GM23338 (cell line): ENCODE measurements at regions not wholly inside any gene's neighbourhood (a gene's known extent, or its start where the extent isn't known, plus 50 kb on each side); places are given as distances from the start of the nearest gene placed in this dataset.
A peak's percentile ranks its signal among the peaks of the same experiment; 100 is the strongest.

Experiments used
- ATAC-seq: fragments of 200-7000 bp; cut with Tn5 transposase; 3 replicates; pipeline ENCODE4 v1.9.1; 2020
- DNase-seq: peaks from one replicate; pipeline ENCODE4 v3.0.0-alpha.2; 2015; ENCODE audit warnings: low spot score
- H2AFZ ChIP-seq: fragments of 200-600 bp; sonication (generic); 2 replicates; pipeline ENCODE4 v1.8.0; 2016; ENCODE audit warnings: antibody characterized with exemption, mild to moderate bottlenecking, moderate library complexity
- H3F3A ChIP-seq: fragments of 200-600 bp; sonication (generic); replicated peaks from 2 replicates; pipeline ENCODE4 v1.8.0; 2017; ENCODE audit warnings: antibody characterized with exemption, mixed run types, low read depth
- H3K27ac ChIP-seq: fragments of 200-600 bp; sonication (generic); 2 replicates; pipeline ENCODE4 v1.6.1; 2016; ENCODE audit warnings: low read depth
- H3K27me3 ChIP-seq: fragments of 200-600 bp; sonication (generic); 2 replicates; pipeline ENCODE4 v1.8.0; 2016; ENCODE audit warnings: mild to moderate bottlenecking, mixed run types, moderate library complexity; ENCODE audit not compliant: insufficient read depth
- H3K36me3 ChIP-seq: fragments of 200-600 bp; sonication (generic); 2 replicates; pipeline ENCODE4 v1.8.0; 2016; ENCODE audit warnings: mild to moderate bottlenecking; ENCODE audit not compliant: insufficient read depth
- H3K4me1 ChIP-seq: fragments of 200-600 bp; sonication (generic); 2 replicates; pipeline ENCODE4 v1.8.0; 2016; ENCODE audit warnings: mild to moderate bottlenecking, moderate library complexity; ENCODE audit not compliant: insufficient read depth
- H3K4me2 ChIP-seq: fragments of 200-600 bp; sonication (generic); 2 replicates; pipeline ENCODE4 v1.7.1; 2017; ENCODE audit warnings: mixed run types
- H3K4me3 ChIP-seq: fragments of 200-600 bp; sonication (generic); 2 replicates; pipeline ENCODE4 v1.6.1; 2016; ENCODE audit warnings: mixed run types
- H3K79me2 ChIP-seq: fragments of 200-600 bp; sonication (generic); replicated peaks from 2 replicates; pipeline ENCODE4 v1.8.0; 2017; ENCODE audit warnings: mild to moderate bottlenecking; ENCODE audit not compliant: insufficient read depth
- H3K9me2 ChIP-seq: fragments of 200-600 bp; sonication (generic); 2 replicates; pipeline ENCODE4 v1.8.0; 2017; ENCODE audit not compliant: insufficient read depth
- H4K20me1 ChIP-seq: fragments of 200-600 bp; sonication (generic); replicated peaks from 2 replicates; pipeline ENCODE4 v1.8.0; 2017; ENCODE audit warnings: mild to moderate bottlenecking; ENCODE audit not compliant: insufficient read depth
- H3K27ac Mint-ChIP-seq: 2 replicates; pipeline ENCODE4 v1.8.0; 2020; ENCODE audit warnings: inconsistent platforms, mild to moderate bottlenecking, moderate library complexity, mixed read lengths
- H3K27me3 Mint-ChIP-seq: 3 replicates; pipeline ENCODE4 v1.8.0; 2022; ENCODE audit warnings: low read depth, mild to moderate bottlenecking, moderate library complexity, mixed read lengths, inconsistent platforms; ENCODE audit not compliant: insufficient read depth, poor library complexity
- H3K36me3 Mint-ChIP-seq: 3 replicates; pipeline ENCODE4 v1.8.0; 2021; ENCODE audit warnings: low read depth, mild to moderate bottlenecking, inconsistent platforms, moderate library complexity, mixed read lengths
- H3K4me1 Mint-ChIP-seq: 3 replicates; pipeline ENCODE4 v1.8.0; 2020; ENCODE audit warnings: mild to moderate bottlenecking, inconsistent platforms, mixed read lengths
- H3K4me3 Mint-ChIP-seq: 3 replicates; pipeline ENCODE4 v1.8.0; 2021; ENCODE audit warnings: moderate library complexity, mild to moderate bottlenecking, inconsistent platforms, mixed read lengths
- H3K9me3 Mint-ChIP-seq: 3 replicates; pipeline ENCODE4 v1.8.0; 2020; ENCODE audit warnings: moderate library complexity, mild to moderate bottlenecking, inconsistent platforms, mixed read lengths
- CREB1 ChIP-seq: fragments of 250-450 bp; sonication (Bioruptor Pico); IDR thresholded peaks from 2 replicates; pipeline ENCODE4 v1.5.0; 2020; ENCODE audit warnings: low read depth, mild to moderate bottlenecking, moderate library complexity
- EZH2 ChIP-seq: fragments of 200-600 bp; sonication (generic); IDR thresholded peaks from one replicate; pipeline ENCODE4 v1.8.0; 2017; ENCODE audit warnings: antibody characterized with exemption, mild to moderate bottlenecking, low read depth; ENCODE audit not compliant: unreplicated experiment
- EZH2phosphoT487 ChIP-seq: fragments of 200-600 bp; sonication (generic); IDR thresholded peaks from one replicate; pipeline ENCODE4 v1.8.1; 2018; ENCODE audit warnings: antibody characterized with exemption; ENCODE audit not compliant: unreplicated experiment
- JUNB ChIP-seq: IDR thresholded peaks from one replicate; pipeline ENCODE4 v1.6.1; 2016; ENCODE audit warnings: antibody characterized with exemption; ENCODE audit not compliant: unreplicated experiment
- NANOG ChIP-seq: IDR thresholded peaks from 2 replicates; pipeline ENCODE4 v1.6.1; 2016; ENCODE audit warnings: antibody characterized with exemption, borderline replicate concordance
- POLR2AphosphoS5 ChIP-seq: IDR thresholded peaks from 2 replicates; pipeline ENCODE4 v1.6.1; 2016; ENCODE audit warnings: antibody characterized with exemption, low read depth
- STAT1 ChIP-seq: IDR thresholded peaks from one replicate; pipeline ENCODE4 v1.6.1; 2016; ENCODE audit warnings: antibody characterized with exemption; ENCODE audit not compliant: unreplicated experiment
- ZNF114 ChIP-seq: fragments of 250-450 bp; sonication (Bioruptor Pico); IDR thresholded peaks from 2 replicates; pipeline ENCODE4 v1.5.0; 2020; ENCODE audit warnings: mild to moderate bottlenecking, moderate library complexity
- ZNF331 ChIP-seq: fragments of 250-450 bp; sonication (Bioruptor Pico); IDR thresholded peaks from 2 replicates; pipeline ENCODE4 v1.5.0; 2020; ENCODE audit warnings: low read depth, mild to moderate bottlenecking, moderate library complexity
- ZNF462 ChIP-seq: fragments of 250-450 bp; sonication (Bioruptor Pico); IDR thresholded peaks from 2 replicates; pipeline ENCODE4 v1.5.0; 2020; ENCODE audit warnings: mild to moderate bottlenecking, moderate library complexity
- TF ChIP-seq, protein P1 (sequence below): IDR thresholded peaks from one replicate; pipeline ENCODE4 v1.6.1; 2018; ENCODE audit warnings: antibody characterized with exemption; ENCODE audit not compliant: unreplicated experiment
- TF ChIP-seq, protein P2 (sequence below): IDR thresholded peaks from 2 replicates; pipeline ENCODE4 v1.6.1; 2016; ENCODE audit warnings: antibody characterized with exemption
- TF ChIP-seq, protein P3 (sequence below), 2 experiments: fragments of 200-600 bp in 1 of 2; sonication (generic) in 1 of 2; conservative IDR thresholded peaks; 2 replicates each; pipeline versions ENCODE4 v1.5.1 to v1.6.1; 2016 to 2017; ENCODE audit warnings: antibody characterized with exemption in 2 of 2, low read depth in 2 of 2, mild to moderate bottlenecking in 2 of 2, moderate library complexity in 1 of 2

GRCh38 chr2:6605836-6606505, 259.7 kb downstream of the CMPK2 start:
- TF ChIP-seq, protein P1, sequence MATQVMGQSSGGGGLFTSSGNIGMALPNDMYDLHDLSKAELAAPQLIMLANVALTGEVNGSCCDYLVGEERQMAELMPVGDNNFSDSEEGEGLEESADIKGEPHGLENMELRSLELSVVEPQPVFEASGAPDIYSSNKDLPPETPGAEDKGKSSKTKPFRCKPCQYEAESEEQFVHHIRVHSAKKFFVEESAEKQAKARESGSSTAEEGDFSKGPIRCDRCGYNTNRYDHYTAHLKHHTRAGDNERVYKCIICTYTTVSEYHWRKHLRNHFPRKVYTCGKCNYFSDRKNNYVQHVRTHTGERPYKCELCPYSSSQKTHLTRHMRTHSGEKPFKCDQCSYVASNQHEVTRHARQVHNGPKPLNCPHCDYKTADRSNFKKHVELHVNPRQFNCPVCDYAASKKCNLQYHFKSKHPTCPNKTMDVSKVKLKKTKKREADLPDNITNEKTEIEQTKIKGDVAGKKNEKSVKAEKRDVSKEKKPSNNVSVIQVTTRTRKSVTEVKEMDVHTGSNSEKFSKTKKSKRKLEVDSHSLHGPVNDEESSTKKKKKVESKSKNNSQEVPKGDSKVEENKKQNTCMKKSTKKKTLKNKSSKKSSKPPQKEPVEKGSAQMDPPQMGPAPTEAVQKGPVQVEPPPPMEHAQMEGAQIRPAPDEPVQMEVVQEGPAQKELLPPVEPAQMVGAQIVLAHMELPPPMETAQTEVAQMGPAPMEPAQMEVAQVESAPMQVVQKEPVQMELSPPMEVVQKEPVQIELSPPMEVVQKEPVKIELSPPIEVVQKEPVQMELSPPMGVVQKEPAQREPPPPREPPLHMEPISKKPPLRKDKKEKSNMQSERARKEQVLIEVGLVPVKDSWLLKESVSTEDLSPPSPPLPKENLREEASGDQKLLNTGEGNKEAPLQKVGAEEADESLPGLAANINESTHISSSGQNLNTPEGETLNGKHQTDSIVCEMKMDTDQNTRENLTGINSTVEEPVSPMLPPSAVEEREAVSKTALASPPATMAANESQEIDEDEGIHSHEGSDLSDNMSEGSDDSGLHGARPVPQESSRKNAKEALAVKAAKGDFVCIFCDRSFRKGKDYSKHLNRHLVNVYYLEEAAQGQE: no peak
- TF ChIP-seq EZH2 (no peak), NANOG (no peak), CREB1 (CRISPR knock-in tag) (no peak), ZNF331 (no peak), POLR2AphosphoS5 (no peak), ZNF114 (CRISPR knock-in tag) (no peak), STAT1 (no peak), ZNF462 (CRISPR knock-in tag) (no peak), EZH2phosphoT487 (no peak), JUNB (no peak)
- TF ChIP-seq, protein P2, sequence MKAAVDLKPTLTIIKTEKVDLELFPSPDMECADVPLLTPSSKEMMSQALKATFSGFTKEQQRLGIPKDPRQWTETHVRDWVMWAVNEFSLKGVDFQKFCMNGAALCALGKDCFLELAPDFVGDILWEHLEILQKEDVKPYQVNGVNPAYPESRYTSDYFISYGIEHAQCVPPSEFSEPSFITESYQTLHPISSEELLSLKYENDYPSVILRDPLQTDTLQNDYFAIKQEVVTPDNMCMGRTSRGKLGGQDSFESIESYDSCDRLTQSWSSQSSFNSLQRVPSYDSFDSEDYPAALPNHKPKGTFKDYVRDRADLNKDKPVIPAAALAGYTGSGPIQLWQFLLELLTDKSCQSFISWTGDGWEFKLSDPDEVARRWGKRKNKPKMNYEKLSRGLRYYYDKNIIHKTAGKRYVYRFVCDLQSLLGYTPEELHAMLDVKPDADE: no peak
- TF ChIP-seq, protein P3, sequence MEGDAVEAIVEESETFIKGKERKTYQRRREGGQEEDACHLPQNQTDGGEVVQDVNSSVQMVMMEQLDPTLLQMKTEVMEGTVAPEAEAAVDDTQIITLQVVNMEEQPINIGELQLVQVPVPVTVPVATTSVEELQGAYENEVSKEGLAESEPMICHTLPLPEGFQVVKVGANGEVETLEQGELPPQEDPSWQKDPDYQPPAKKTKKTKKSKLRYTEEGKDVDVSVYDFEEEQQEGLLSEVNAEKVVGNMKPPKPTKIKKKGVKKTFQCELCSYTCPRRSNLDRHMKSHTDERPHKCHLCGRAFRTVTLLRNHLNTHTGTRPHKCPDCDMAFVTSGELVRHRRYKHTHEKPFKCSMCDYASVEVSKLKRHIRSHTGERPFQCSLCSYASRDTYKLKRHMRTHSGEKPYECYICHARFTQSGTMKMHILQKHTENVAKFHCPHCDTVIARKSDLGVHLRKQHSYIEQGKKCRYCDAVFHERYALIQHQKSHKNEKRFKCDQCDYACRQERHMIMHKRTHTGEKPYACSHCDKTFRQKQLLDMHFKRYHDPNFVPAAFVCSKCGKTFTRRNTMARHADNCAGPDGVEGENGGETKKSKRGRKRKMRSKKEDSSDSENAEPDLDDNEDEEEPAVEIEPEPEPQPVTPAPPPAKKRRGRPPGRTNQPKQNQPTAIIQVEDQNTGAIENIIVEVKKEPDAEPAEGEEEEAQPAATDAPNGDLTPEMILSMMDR (conservative IDR thresholded peaks at IDR 0.05; ENCODE audit: low read depth in 2 of 2): no peak
- H3K27me3 Mint-ChIP-seq: no peaks in the 10 kb centered on the region
- H3K36me3 ChIP-seq: no peaks in the 10 kb centered on the region
- no peaks in the 10 kb centered on the region for H3K4me1 Mint-ChIP-seq
- peaks cover 50% of the 10 kb centered on the region for H3K9me3 Mint-ChIP-seq
- no peak overlapping the region for H3K4me3 Mint-ChIP-seq
- H3K4me3 ChIP-seq: no peak overlapping the region
- 0 out of 2 replicates have a peak overlapping the region, but pooled peaks have one; percentile 10 for H2AFZ ChIP-seq
- H3K9me2 ChIP-seq: no peaks in the 10 kb centered on the region
- H3K36me3 Mint-ChIP-seq: peaks cover 4% of the 10 kb centered on the region; the same call in 2 of the 3 replicates
- H3K4me1 ChIP-seq: no peaks in the 10 kb centered on the region
- no peak overlapping the region for H3K27ac ChIP-seq
- H4K20me1 ChIP-seq: no peaks in the 10 kb centered on the region
- DNase-seq: no peak
- H3F3A ChIP-seq: no peaks in the 10 kb centered on the region
- no peaks in the 10 kb centered on the region for H3K27me3 ChIP-seq
- H3K27ac Mint-ChIP-seq: no peak overlapping the region
- no peak for ATAC-seq
- H3K4me2 ChIP-seq: no peak overlapping the region
- H3K79me2 ChIP-seq: no peaks in the 10 kb centered on the region
